Keratinocyte (primary cell): ENCODE measurements at regions not wholly inside any gene's neighbourhood (a gene's known extent, or its start where the extent isn't known, plus 50 kb on each side); places are given as distances from the start of the nearest gene placed in this dataset.

Source experiments
- DNase-seq: peaks from one replicate; pipeline ENCODE4 v3.0.0-alpha.2; 2011; ENCODE audit warnings: low read depth, missing footprints, low spot score
- FAIRE-seq: peaks from 2 replicates; lab custom pipeline; 2011; peaks lifted over from hg19 to GRCh38; lab: Jason Lieb, UNC
- H2AFZ ChIP-seq: 2 replicates; pipeline ENCODE4 v1.6.0; 2012; ENCODE audit warnings: low read length, control low read depth, inconsistent platforms; ENCODE audit not compliant: control insufficient read depth
- H3K27ac ChIP-seq: 2 replicates; pipeline ENCODE4 v1.5.1; 2011; ENCODE audit warnings: low read length; ENCODE audit not compliant: control insufficient read depth, insufficient read depth
- H3K27me3 ChIP-seq: 3 replicates; pipeline ENCODE4 v1.6.0; 2011; ENCODE audit warnings: low read length; ENCODE audit not compliant: control insufficient read depth, insufficient read depth; ENCODE audit errors: extremely low read depth
- H3K36me3 ChIP-seq, 2 experiments: 2 replicates in 1 of 2; 3 replicates in 1 of 2; pipeline ENCODE4 v1.5.1; 2011; ENCODE audit warnings: low read length in 2 of 2, mild to moderate bottlenecking in 1 of 2; ENCODE audit not compliant: control insufficient read depth in 2 of 2, insufficient read depth in 2 of 2; ENCODE audit errors: extremely low read depth in 1 of 2
- H3K4me1 ChIP-seq: 3 replicates; pipeline ENCODE4 v1.5.1; 2011; ENCODE audit warnings: low read length; ENCODE audit not compliant: control insufficient read depth, insufficient read depth; ENCODE audit errors: extremely low read depth
- H3K4me2 ChIP-seq: 3 replicates; pipeline ENCODE4 v1.6.0; 2011; ENCODE audit warnings: low read depth, low read length; ENCODE audit not compliant: control insufficient read depth, insufficient read depth; ENCODE audit errors: extremely low read depth
- H3K4me3 ChIP-seq, 3 experiments: fragments of 200-600 bp in 1 of 3; sonication (generic) in 1 of 3; 2 replicates in 2 of 3; 3 replicates in 1 of 3; pipeline ENCODE4 v1.5.1; 2011 to 2016; ENCODE audit warnings: low read length in 3 of 3, mild to moderate bottlenecking in 3 of 3, control low read depth in 2 of 3, inconsistent platforms in 1 of 3, low read depth in 1 of 3, mixed read lengths in 1 of 3, mixed run types in 1 of 3, moderate library complexity in 1 of 3; ENCODE audit not compliant: control insufficient read depth in 2 of 3, insufficient read depth in 2 of 3; ENCODE audit errors: extremely low read depth in 1 of 3
- H3K79me2 ChIP-seq: 2 replicates; pipeline ENCODE4 v1.6.0; 2012; ENCODE audit warnings: low read length; ENCODE audit not compliant: control insufficient read depth, insufficient read depth
- H3K9ac ChIP-seq: 3 replicates; pipeline ENCODE4 v1.6.0; 2011; ENCODE audit warnings: low read length; ENCODE audit not compliant: control insufficient read depth, insufficient read depth; ENCODE audit errors: extremely low read depth
- H3K9me1 ChIP-seq: 3 replicates; pipeline ENCODE4 v1.6.0; 2011; ENCODE audit warnings: low read length; ENCODE audit not compliant: control insufficient read depth, insufficient read depth; ENCODE audit errors: extremely low read depth
- H3K9me3 ChIP-seq: 2 replicates; pipeline ENCODE4 v1.5.1; 2012; ENCODE audit warnings: low read depth, low read length; ENCODE audit not compliant: control insufficient read depth
- H4K20me1 ChIP-seq: 3 replicates; pipeline ENCODE4 v1.6.0; 2011; ENCODE audit warnings: low read length; ENCODE audit not compliant: control insufficient read depth, insufficient read depth; ENCODE audit errors: extremely low read depth
- CTCF ChIP-seq, 3 experiments: IDR thresholded peaks in 1 of 3; conservative IDR thresholded peaks in 1 of 3; optimal IDR thresholded peaks in 1 of 3; 2 replicates in 2 of 3; 3 replicates in 1 of 3; pipeline versions ENCODE3 to v1.5.1; 2011; ENCODE audit warnings: low read length in 3 of 3, mild to moderate bottlenecking in 3 of 3, moderate library complexity in 2 of 3, control low read depth in 1 of 3, inconsistent platforms in 1 of 3; ENCODE audit not compliant: insufficient read depth in 2 of 3; ENCODE audit errors: extremely low read depth in 1 of 3
- EZH2 ChIP-seq: IDR thresholded peaks from one replicate; pipeline ENCODE4 v1.6.1; 2012; ENCODE audit warnings: inconsistent platforms, mild to moderate bottlenecking, low read length, moderate library complexity
- dilution Hi-C: fragments of 300-500 bp; cut with MboI; formaldehyde crosslinking; loops from one replicate; pipeline ENCODE4 v1.7.0; 2020; ENCODE audit warnings: low sequenced_read_pairs; ENCODE audit not compliant: extremely low pct_ligation_motif_present

- no peaks in the 10 kb centered on the region for H3K27me3 ChIP-seq
- H3K36me3 ChIP-seq: no peaks in the 10 kb centered on the region
- no peaks in the 10 kb centered on the region for H3K9me1 ChIP-seq
- DNase-seq (no peak), FAIRE-seq (no peak)
- H2AFZ ChIP-seq: no peak overlapping the region
- H3K9ac ChIP-seq: no peak overlapping the region
- no peaks in the 10 kb centered on the region for H3K79me2 ChIP-seq
- no peak overlapping the region for H3K4me2 ChIP-seq
- H3K4me3 ChIP-seq: no peak overlapping the region
- no peaks in the 10 kb centered on the region for H3K9me3 ChIP-seq
- H3K4me1 ChIP-seq: peaks cover 12% of the 10 kb centered on the region
- H3K27ac ChIP-seq: no peak overlapping the region
- dilution Hi-C loops: no loop called here
- TF ChIP-seq CTCF (optimal IDR thresholded peaks at IDR 0.05 in 1 of 3, IDR thresholded peaks at IDR 0.05 in 1 of 3, conservative IDR thresholded peaks at IDR 0.05 in 1 of 3; ENCODE audit: extremely low read depth in 1 of 3, insufficient read depth in 2 of 3, low read length in 3 of 3): no peak
- no peak for TF ChIP-seq EZH2
- H4K20me1 ChIP-seq: no peaks in the 10 kb centered on the region
Observed at GRCh38 chr18:3360211-3360610, 89.8 kb upstream of the TGIF1 start.

- dilution Hi-C loops: no loop called here
- no peak for FAIRE-seq
- TF ChIP-seq CTCF (optimal IDR thresholded peaks at IDR 0.05 in 1 of 3, IDR thresholded peaks at IDR 0.05 in 1 of 3, conservative IDR thresholded peaks at IDR 0.05 in 1 of 3; ENCODE audit: extremely low read depth in 1 of 3, insufficient read depth in 2 of 3, low read length in 3 of 3): peak in 1 of 3 experiments; percentile 21
- no peak for TF ChIP-seq EZH2
- Histone ChIP-seq H3K4me2 (peak overlapping the region; percentile 79), H3K27me3 (no peaks in the 10 kb centered on the region), H3K9ac (peak overlapping the region; percentile 29), H3K4me1 (peaks cover 21% of the 10 kb centered on the region), H4K20me1 (no peaks in the 10 kb centered on the region), H3K36me3 (no peaks in the 10 kb centered on the region), H3K4me3 (peak overlapping the region in 2 of 3 experiments; percentile 12 to 35), H3K9me3 (no peaks in the 10 kb centered on the region), H3K27ac (peak overlapping the region; percentile 73), H3K79me2 (no peaks in the 10 kb centered on the region), H3K9me1 (no peaks in the 10 kb centered on the region), H2AFZ (peak overlapping the region; percentile 42)
- no peak for DNase-seq
Observed at GRCh38 chr18:3367491-3368091, 82.4 kb upstream of the TGIF1 start.
